HG03095 (cell line): ENCODE measurements at regions not wholly inside any gene's neighbourhood (a gene's known extent, or its start where the extent isn't known, plus 50 kb on each side); places are given as distances from the start of the nearest gene placed in this dataset.

Source experiments
- ATAC-seq: cut with Tn5 transposase; IDR thresholded peaks from one replicate; pipeline ENCODE4 v1.9.1; 2021; ENCODE audit warnings: moderate library complexity; ENCODE audit not compliant: unreplicated experiment

GRCh38 chr4:126086041-126086440 is 771.3 kb downstream of the FAT4 start:
- ATAC-seq: no peak

- no peak for ATAC-seq
Observed at GRCh38 chr4:126087101-126087500, 772.3 kb downstream of the FAT4 start.

- no peak for ATAC-seq
Observed at GRCh38 chr4:126097155-126097799, 782.5 kb downstream of the FAT4 start.

GRCh38 chr4:126106658-126107057 is 791.9 kb downstream of the FAT4 start:
- ATAC-seq: no peak

DNA sequence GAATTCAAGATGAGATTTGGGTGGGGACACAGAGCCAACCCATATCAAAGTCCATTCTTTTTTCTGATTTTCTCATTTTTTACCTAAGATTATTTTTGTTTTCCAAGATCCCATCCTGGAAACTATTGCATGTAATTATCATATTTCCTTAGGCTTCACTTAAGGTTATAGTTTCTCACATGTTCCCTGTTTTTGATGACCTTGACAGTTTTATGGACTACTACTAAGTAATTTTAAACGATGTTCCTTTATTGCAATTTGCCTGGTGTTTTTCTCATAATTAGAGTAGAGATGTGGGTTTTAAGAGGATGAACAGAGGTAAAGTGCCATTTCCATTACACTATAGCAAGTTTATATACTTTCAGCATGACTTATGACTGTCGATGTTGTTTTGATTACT is 795.1 kb downstream of the FAT4 start:
- no peak for ATAC-seq

DNA sequence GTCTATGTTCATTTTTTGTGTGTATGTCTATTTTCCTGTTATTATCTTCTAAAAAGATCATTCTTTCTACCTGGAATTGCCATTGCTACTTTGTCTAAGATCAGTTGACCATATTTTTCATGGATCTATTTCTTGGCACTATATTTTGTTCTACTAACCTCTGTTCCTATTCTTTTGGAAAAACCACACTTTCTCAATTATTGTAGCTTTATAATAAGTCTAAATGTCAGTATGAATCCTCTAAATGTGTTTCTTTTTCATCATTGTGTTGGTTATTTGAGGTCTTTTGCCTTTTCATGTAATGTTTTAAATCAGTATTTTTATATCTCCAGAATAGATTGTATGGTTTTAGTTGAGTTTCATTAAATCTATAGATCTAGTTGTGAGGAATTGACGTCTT is 798.3 kb downstream of the FAT4 start:
- ATAC-seq: no peak

DNA sequence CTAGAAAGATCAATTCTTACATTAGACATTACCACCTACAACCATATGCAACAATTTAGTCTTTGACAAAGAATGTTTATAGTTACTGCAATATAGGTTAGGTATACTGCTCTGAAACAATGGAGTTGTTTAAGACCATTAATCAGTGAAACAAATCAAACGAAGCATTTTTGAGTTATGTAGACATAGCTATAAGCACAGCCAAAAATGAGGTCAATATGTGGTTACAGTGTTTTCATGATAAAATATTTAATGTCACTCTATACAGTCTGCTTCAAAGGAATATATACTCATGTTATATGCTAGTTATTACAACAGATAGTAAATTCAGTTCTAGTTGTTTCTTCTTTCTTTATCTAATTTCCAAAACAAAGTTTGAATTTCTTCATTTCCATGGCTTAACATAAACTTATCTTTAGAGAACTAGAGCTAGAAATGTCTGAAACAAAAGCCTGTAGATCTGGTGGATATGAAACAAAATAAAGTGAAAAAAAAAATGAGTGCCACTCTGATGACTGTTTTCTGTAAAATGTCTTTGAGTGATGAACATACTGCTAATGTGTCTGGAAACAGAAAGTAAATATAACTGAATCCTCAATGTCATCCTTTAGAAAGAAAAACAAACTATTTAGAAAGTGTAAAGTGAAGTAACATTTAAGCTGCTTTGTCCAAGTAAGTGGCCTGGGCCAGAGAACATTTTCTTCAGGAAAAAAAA is 809.0 kb downstream of the FAT4 start:
- ATAC-seq: no peak

- no peak for ATAC-seq
Observed at GRCh38 chr4:126124818-126125217, 810.1 kb downstream of the FAT4 start.

DNA sequence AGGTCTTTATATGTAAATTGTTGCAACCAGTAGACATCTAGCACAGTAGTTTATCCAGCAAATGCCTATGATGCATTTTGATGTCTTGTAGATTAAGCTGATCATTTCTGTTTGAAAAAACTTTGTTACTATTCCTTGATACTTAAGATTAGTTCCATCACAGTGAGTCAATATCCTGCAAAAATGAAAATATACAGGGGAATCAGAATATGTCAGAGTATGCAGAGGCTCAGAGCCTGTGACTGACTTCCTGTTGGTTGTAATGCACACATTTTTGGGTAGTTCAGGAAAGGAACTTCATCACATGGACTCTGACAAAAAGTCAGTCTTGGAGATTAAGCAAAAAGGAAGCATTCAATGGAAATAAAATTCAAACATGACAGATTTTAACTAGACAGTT is 815.5 kb downstream of the FAT4 start:
- no peak for ATAC-seq

- no peak for ATAC-seq
Observed at GRCh38 chr4:126136922-126137781, 822.4 kb downstream of the FAT4 start.

DNA sequence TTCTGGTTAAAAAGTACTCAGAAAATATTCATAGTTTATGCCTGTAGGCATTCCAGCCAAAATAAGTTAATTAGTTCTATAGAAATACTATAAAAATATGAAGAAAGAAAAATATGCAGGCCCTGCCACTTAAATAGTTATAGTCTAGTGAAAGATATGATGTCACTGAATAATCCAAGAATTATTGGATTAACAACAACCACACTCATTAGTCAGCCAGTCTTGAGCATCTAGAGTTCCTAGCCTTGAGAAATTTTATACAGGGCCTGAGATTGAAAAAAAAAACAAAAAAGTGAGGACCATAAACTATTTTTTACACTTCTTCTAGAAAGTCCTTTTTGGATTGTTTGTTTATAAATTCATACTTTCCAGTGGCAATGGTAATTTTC is 823.0 kb downstream of the FAT4 start:
- no peak for ATAC-seq

DNA sequence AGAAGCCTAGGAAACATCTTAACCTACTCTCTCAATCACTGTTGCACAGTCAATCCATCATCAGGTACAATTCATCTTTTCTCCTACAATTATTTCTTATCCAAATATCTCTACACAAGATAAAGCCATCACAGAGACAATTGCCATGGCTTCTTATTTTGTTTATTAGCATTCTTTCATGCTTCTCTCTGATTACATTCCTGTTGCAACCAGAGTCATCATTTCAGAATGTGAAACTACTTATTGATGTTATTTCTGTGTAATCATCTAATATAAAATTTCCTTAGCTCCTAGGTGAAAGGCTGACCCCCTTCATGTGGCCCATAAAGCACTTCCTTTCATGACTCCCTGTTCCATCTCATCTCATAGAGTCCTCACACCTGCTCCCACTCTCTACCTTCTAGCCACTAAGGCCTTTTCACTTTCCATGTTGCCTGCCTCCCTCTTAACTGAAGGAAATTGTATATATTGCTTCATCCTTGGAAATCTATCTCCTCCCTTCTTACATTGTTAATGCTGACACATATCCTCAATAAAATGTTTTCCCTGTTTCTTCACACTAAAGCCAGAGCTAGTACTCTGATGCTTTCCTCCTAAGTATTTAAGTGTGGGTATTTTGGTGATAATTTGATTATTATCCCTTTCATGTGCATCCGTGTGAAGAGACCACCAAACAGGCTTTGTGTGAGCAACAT is 829.9 kb downstream of the FAT4 start:
- ATAC-seq: no peak

DNA sequence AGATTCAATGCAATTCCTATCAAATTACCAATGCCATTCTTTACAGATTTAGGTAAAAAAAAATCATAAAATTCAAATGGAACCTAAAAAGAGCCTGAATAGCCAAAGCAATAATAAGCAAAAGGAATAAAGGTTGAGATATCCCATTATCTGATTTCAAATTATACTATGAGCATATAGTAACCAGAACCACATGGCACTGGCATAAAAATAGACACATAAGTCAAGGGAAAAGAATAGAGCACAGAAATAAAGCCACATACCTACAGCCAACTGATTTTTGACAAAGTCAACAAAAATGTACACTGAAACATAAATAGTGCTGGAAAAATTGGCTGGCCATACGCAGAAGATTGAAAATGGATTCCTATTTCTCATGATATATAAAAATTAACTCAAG is 853.7 kb downstream of the FAT4 start:
- no peak for ATAC-seq

GRCh38 chr4:126172126-126172525 is 857.4 kb downstream of the FAT4 start:
- no peak for ATAC-seq

GRCh38 chr4:126174627-126175026 is 859.9 kb downstream of the FAT4 start:
- no peak for ATAC-seq

DNA sequence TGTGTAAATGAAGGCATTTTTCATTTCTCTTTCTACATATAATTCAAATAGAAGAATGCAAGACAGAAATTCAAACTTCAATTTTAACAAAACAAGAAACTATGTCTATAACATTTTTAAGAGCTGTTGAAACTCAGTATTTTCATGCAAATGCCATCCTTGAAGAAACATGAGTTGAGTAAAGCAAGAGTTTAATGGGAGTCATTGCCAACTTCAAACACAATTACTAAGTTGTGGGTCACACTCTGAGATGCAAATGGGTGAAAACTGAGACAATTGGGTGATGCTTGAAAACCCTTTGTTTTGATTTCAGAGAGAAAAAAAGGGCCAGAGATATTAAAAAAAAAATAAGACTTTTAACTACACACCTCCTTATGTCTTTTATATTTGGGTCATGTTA is 865.9 kb downstream of the FAT4 start:
- no peak for ATAC-seq

DNA sequence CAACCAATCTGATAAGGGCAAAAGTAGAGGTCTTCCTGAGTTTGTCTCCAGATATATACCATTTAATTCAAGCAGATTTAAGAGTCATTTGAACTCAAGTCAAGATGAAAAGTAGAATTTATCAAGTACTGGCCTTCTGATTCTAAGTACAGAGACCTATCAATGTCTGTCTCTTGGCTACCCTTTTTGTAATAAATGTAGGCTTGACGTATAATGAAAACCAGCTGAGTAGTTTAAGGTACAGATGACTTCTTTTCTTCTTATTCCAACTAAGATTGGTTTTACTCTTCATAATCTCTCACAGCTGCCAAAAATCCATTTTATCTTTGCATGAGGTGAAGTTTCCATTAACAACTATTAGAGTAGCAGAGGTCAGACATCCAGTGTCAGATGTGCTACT is 867.6 kb downstream of the FAT4 start:
- ATAC-seq: no peak

DNA sequence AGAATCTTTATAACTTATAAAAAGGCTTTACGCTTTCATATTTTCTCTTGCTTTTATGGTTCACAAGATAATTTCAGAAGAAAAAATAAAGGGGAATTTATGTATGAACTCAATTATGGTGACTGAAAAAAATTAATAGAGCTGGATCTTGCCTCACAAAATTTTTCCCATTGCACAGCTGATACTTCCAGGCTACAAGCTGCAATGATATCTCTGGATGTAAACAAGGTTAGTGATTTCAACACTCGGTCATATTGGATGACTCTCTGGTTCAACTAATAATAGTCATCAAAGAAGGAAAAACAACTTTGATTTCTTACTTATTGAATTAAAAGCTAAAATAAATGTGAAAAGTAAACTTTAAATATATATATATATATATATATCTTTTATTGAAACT is 868.0 kb downstream of the FAT4 start:
- no peak for ATAC-seq

DNA sequence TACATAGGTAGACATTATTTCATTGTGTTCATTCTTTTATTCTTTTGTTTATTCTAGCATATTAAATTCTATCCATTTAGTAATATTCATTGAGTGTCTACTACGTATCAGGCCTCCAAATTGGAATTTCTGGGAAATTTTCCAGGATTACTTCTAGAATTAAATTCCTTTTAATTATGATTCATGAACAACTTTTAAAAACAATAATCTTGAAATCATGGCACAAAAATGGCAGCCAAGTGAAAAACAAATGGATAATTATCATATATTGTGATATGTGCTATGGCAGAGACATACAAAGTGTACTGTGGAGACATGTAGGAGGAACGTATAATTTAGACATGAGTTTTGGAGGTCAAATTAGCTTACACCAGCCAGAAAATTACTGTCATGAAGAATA is 868.5 kb downstream of the FAT4 start:
- ATAC-seq: no peak

- no peak for ATAC-seq
Observed at GRCh38 chr4:126191536-126191935, 876.8 kb downstream of the FAT4 start.

GRCh38 chr4:126192506-126192905 is 877.8 kb downstream of the FAT4 start:
- ATAC-seq: no peak
